HG02981 (cell line): ENCODE measurements at regions not wholly inside any gene's neighbourhood (a gene's known extent, or its start where the extent isn't known, plus 50 kb on each side); places are given as distances from the start of the nearest gene placed in this dataset.
"Not testable (repeated sequence)": the region's sequence is repeated elsewhere in the genome, so short reads cannot be mapped to it uniquely, and the experiment has no call there.

Source experiments
- ATAC-seq: cut with Tn5 transposase; IDR thresholded peaks from one replicate; pipeline ENCODE4 v1.9.1; 2021; ENCODE audit warnings: mild to moderate bottlenecking, moderate library complexity; ENCODE audit not compliant: unreplicated experiment

DNA sequence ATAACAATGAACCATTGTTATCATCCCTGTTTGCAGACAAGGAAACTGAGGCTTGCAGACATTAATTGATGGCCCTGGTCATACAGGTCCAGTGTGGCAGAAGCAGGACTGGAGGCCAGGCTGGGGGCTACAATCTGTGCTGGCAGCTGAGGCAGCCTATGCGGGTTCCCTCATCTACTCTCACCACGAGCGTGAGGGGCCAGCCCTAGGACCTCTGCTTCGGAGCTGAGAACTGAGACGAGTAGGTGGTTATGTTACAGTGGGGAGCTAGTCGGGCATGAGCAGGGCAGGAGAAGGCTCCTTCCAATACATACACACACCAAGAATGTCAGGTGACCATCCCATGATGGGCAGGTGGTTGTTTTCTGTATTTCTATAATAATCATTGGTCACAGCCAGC lies 82.2 kb upstream of the ASB18 start:
- ATAC-seq, result no peak

DNA sequence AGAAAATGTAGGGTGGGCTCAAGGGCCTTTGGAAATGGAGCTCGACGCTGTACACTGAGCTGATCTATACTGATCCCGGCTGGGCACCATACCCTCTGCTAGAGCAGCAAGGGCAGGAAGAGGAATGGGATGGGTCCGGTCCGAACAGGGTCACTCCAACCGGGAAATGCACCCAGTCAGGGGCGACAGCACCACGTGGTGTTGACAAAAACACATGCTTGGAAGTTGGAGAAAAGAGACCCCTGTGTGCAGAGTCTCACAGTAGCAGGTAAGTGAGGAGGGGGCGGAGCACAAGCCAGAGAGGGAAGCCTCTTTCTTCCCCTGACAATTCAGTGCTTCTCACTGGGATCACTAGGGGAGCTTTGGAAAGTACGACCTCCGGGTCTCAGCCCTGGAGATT lies 84.1 kb upstream of the ASB18 start:
- ATAC-seq, result no peak

DNA sequence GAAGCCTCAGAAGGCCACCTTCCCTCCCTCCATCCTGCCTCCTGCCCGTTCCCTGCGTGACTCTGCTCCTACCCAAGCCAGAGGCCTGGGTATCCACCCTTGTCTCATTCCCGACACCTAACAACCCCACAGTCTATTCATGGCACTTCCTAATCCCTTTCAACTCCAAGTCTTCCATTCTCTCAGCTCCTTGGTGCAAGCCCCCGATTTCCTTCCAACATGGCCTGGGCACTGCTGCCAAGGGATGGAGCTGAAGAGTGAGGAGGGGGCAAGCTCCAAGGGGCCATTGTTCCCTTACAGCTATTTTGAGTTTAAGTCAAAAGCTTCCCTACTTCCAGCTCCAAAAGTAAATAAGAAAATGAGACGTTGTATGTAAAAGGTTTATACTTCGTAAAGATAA lies 84.8 kb upstream of the ASB18 start:
- ATAC-seq, result no peak

DNA sequence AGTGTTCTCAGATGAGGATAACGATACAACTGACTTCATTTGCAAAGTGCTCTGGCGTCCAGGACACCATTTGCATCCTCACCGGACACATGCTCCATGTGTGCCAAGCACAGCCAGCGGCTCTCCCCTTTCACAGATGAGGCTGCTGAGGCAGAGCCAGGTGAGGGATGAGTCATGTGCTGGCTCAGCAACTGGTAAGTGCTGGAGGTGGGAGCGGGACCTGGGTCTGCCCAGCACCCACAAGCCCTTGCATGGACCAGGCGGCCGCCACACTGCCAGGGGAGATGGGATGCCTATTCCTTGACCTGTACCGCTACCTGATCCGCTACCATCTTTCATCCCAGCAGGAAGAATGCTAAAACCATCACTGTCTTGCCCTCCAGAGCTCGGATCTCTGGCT lies 86.2 kb upstream of the ASB18 start:
- ATAC-seq, result no peak

DNA sequence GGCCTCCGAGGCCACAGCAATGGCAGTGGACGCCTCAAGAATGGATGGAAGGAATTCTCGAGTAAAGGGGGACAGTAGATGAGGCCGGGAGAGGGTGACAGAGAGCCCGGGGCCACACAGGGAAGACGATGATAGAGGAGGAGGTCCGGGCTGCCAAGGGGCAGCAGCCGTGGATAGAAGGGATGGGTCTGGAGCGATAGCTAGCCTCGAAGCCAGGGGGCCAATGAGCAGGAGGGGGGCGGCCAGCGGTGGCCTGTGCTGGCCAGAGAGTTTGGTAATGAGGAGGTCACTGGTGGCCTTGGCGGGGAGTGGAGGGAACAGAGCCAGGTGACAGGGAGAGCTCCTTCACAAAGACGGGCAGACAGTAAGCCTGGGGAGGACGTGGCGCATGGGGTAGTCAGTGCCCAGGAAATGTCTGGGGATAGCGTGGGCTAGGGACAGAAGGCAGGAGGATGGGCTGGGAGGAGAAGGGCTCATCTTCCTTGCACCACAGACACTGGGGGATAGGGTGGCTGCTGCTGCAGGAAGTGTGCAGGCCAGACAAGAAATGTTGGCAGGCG lies 87.8 kb upstream of the ASB18 start:
- no peak for ATAC-seq

DNA sequence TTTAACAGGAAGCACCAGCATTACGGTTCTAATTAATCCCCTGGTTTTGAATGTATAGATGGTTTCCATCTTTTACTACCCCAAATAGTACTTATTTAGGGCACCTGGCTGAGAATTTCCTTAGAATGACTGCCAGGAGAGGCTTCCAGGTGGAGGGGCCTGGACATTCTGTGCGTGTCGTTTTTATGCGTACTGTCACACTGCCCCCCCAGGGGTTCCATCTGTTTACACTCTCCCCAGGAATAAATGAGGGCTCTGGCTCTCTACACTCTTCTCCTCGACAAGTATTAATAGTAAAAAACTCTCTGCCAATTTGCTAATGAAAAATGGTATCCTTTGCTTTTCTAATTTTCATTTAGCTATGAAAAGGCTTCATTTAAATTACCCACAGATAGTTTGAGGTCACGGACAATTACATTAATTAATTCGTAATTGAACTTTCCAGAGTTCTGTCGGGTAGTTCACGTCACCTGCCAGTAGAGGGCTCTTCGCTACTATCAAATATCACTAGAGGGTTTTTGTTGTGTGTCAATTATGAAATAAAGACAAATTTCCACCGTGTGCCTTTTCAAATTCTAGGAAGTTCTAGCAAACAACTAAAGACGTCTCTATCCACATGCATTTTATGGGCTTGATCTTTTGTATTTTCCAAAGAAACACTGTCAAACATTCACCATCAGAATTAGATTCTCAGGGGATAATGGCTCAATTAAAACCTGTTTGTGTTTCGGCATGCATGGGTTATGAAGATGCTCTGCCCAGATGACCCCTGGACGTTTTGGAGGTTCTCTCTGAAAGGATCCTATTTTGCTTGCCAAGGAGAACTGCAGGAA lies 88.8 kb upstream of the ASB18 start:
- no peak for ATAC-seq

DNA sequence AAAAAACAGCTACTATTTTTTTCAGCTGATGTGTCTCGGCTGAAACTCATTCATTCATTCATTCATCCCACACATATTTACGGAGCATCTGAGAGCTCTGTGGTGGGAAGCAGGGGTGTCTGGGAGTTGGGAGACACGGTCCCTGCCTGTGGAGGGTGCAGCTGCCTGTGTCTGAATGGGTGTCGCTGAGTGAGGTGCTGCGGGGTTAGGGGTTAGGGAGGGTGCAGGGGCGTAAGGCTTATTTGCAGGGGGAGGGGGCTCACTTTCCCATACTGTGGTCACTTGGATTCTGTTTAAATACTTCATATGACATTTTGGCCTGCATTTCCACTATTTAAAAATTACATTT lies 89.4 kb upstream of the ASB18 start:
- ATAC-seq, result no peak

DNA sequence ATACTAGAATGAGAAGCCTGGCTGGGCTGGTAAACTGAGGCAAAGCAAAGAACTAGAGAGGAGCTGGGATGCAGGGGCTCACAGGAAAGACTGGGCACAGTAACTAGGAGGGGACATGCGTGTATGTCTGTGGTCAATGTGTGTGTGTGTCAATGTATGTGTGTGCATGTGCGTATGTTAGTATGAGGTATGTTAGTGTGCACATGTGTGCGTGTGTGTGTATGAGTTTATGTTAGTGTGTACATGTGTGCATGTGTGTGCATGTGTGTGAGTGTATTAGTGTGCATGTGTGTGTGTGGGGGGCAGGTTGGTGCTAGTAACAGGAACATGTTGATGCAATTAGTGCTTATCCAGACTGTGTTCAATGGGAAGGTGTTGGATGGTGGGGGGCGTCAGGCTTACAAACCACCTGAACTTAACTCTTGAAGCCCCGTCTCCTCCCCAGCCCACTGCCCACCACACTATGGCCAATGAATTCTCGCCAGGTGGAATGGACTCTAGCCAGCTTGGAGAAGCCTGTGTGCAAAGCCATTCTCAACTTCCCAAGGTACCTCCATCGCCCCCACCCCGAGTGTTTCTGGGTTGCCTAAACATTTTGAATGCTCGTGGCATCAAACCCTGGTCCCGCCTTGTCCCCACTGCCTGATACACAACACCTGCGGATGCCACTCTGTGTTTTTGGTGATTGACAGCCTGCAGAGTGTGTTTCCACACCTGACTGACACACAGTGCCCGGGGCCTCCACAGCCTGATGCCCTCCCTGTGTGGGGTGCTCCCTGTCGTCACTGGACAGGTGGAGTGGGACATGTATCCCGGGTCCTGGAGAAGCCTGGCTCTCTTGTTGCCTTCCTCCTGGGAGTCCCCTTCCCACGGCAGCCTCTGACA lies 90.1 kb upstream of the ASB18 start:
- no peak for ATAC-seq

DNA sequence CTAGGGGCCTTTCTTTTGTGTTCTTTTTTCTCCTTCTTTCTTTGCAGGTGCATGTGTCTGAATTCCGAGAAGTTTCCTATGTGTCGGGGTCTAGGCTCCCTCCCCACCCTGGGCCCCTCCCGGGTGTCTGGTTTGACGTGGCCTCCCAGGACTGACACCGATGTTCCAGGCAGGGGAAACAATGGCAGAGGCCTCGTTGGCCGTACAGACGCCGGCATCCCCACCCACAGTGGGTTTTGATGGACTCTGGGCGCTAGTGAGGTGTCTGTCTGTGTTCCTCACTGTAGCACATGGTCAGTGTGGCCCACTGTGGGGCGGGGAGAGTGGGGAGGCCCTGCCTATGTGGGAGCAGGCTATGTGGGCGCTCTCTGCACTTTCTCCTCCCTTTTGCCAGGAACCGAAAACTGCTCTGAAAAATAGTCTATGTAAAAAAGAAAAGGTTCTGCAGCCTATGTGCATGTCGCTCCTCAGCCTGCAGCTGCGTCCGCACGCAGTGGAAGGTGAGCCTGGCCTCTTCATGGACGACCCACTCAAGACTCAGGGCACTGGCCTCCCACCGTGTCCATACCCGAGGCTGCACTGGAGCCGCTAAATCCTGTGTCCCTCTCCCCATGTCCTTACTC lies 90.9 kb upstream of the ASB18 start:
- ATAC-seq, result no peak

DNA sequence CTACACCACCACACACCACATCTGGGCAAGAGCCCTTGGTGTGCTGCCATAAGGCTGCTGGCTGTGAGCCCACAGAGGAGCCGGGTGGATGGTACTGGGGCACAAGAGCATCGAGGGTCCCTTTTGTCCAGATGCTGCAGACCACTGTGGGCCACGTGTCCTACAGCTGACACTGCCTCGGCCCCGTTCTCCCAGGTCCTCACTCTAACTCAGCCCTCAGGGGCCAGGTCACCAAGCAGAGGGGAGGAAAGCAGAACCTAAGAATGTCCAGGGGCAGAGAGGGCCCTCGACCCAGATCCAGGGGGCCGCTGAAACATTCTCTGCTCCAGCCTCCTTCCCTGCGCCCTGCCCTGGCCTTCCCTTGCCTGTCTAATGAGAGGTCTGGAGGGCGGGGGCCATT lies 91.7 kb upstream of the ASB18 start:
- ATAC-seq, result no peak

DNA sequence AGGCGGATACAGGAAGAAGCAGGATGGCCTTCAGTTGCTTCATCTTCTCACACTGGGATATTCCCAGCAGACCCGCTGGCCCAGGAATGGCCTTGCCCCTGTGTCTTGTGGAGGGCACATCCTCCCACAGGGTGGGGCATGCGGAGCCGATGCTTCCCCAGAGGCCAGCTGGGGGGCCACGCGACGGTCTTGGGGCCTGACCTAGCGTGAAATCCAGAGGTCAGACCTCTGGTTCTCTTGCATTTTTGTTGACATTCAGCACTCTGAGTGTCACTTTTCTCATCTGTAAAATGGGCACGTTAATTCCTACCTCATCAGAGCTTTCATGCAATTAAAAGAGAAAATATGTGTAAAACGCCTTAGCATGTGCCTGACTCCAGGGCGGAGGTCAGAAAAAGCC lies 92.1 kb upstream of the ASB18 start:
- not testable (repeated sequence) for ATAC-seq

DNA sequence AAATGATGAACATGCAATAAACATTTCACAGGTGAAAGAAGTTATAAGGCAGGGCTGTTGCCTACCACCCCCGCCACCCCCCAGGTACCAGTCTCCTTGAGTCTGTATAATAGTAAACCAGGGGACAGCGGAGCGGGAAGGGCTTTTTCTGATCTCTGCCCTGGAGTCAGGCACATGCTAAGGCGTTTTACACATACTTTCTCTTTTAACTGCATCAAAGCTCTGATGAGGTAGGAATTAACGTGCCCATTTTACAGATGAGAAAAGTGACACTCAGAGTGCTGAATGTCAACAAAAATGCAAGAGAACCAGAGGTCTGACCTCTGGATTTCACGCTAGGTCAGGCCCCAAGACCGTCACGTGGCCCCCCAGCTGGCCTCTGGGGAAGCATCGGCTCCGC lies 94.3 kb upstream of the ASB18 start:
- not testable (repeated sequence) for ATAC-seq

DNA sequence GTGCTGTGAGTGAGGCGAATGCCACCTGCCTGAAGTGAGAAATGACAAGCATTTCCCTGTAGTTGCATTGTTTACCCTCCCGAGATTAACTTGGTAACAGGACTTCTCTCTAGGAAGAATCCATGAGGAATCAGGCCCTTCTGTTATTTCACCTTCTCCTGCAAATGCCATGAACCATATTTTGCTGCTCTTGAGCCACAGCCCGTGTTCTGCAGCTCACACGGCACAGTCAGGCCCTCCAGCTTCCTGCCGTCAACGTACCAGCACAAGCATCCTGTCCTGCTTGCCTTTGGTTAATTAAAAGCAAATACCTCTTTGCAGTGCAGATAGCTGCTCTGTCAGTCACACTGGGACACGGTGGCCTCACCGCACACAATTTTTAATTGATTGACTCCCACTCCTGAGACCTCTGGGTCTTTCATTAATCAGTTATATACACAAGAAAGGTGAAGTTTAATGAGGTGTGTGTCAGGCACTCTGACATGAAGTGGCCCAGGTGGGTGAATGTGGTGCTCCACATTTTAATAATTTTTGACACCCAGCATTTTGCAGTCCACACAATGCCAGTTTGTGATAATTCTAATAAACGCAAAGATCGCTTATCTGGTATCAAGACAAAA lies 95.3 kb upstream of the ASB18 start:
- no peak for ATAC-seq

DNA sequence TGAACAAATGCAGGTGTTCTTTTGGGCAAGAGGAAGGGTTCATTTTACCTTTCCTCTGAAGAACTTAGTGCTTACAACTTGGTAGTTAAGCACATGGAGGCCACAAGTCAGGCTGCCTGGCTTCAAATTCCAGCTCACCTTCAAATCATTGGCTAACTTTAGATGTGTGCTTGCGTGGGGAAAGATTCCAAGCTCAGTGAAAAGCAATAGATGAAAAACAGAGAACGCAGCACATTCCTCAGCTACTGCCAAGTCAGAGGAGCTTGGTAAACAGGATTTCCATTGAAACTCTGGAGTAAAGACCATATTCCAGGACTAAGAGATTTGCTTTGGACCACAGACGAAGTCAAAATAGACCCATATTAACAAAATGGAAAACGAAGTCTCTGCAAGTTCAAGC lies 96.3 kb upstream of the ASB18 start:
- no peak for ATAC-seq

DNA sequence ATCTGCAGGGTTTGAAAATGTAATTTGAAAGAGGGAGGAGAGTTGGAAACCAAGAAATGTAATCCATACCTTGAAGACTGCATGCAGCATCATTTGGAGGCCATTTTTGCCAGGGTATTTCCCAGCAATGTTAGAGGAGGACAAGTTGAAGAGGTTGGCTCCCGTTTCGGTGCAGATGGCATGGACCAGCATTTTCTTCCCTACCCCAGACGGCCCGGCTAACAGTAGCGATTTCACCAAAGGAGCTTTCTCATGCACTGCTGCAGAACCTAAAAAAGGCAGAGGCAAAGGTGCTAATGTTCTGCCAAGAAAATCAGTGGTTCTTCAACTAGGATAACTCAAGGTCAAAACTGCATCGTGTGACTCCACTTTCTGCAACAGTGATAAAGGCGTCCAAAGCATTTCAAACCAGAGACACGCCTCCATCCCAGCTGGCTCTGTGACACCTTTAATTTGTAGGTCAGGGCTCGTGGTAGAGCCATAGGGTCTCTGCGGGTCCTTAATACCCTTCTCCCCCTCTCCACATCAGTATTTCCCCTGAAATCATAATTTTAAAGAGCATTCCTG lies 99.6 kb upstream of the ASB18 start:
- ATAC-seq, result no peak

DNA sequence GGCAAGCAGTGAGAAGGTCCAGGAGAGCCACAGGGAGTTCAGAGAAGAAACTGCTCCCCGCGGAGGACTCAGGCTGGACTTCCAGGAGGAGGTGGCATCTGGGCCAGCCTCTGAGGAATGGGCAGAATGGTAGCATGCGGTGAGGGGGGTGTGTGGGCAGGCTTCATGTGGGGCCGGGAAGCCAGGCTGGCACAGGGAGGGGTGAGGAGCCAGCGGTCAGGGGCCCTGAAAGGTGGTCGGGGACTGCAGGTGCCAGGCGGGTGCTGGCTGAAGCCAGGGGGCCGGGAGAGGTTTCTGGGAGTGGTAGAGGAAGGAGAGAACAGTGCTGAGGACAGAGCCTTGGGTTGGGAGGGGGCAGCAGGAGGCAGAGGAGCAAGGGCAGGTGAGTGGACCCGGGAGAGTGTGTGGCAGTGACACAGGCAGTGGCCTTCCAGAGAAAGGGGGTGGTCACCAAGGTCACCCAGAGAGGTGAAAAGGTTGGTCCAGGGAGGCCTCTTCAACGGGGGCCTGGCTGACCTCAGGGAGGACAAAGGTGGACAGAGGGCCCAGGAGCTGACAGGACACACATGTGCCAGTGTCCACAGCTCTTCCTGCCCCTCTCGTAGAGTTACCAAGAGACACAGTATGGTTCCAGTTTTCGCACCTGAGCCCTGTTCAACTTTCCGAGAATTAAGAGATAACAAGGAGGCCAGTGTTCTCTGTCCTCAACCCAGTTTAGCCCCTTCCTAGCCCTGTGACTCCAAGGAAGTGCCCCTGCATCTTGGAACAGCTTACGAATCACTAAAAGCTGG lies 101.2 kb upstream of the ASB18 start:
- no peak for ATAC-seq

DNA sequence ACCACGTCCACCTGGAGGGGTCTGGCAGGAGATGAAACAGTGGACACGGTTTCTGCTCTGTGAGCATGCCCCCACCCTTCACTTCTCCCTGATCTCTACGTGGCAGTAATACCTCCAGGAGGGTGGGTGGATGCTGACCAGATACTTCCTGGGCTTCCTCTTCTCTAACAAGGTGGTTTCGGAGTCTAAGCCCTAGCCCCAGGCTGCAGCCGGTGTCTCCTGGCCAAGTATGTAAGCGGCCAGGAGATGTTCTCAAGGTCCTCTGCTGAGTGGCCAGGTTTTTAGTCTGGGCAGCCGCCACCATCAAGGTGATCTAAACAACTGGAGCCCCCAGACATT lies 101.8 kb upstream of the ASB18 start:
- no peak for ATAC-seq

DNA sequence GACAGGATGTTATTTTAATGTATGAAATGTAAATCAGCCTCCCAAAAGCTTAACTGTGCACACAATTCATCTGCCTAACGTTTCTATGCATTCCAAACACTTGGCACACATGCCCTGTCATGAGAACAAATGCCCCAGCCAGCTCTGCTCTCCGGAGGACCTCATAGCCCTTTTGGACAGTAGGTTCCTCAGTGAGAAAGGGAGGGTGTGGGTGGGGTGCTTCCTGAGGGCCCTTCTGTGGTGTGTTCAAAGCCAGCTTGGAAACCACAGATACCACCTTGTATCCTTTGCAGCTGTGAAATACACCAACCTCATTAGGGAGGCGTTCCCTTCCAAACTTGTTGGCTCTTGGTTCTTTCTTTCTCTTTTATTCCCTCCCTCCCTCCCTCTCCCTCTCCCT lies 102.2 kb upstream of the ASB18 start:
- no peak for ATAC-seq

DNA sequence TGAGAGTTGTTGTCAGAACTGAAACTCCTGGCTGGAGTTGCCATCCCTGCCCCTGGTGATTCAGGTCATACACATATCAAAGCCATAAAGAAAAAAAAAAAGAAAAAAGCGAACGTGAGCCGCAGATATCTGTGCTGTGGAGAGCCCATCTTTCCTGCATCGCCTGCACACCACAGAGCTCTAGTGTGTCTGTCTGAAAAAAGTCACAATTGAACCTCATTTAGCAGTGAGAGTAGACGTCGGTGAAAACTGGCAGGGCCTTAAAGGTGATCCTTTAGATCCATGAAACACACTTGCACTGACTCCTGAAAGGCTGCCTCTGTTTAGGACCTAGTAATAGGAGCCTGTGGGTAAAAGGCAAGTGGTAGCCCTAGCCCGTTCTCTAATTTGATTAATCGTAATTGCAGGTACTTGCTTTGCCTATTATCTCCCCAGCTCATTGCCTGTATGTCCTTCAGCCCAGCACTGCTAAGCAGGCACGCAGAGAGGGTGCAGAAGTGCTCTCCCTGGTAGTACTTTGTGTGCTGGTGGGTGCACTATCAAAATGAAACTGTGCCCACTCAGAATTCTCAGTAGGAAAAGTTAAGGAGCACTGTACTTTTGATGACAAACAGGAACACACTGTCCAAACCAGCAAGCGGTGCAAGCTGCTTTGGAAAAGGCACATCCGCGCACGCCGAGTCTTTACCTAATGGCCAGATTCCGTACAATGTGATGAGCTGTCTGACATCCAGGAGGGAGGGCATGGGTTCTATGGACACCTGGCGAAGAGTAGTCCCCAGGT lies 103.5 kb upstream of the ASB18 start:
- no peak for ATAC-seq
